ENCODE measurements at regions not wholly inside any gene's neighbourhood (a gene's known extent, or its start where the extent isn't known, plus 50 kb on each side); places are given as distances from the start of the nearest gene placed in this dataset.

GRCh38 chr6:14065350-14065749, 52.2 kb upstream of the CD83 start:
- Histone ChIP-seq H3K36me3 (ENCODE audit: control insufficient read depth in 2 of 2, extremely low read depth in 1 of 2, insufficient read depth in 2 of 2, low read length in 2 of 2) (no peaks in the 10 kb centered on the region), H3K9me3 (replicated peaks; ENCODE audit: control insufficient read depth, insufficient read depth, low read length) (no peaks in the 10 kb centered on the region), H4K20me1 (replicated peaks; ENCODE audit: control insufficient read depth, extremely low read depth, insufficient read depth, low read length) (no peaks in the 10 kb centered on the region), H3K4me3 (replicated peaks in 1 of 3; ENCODE audit: insufficient read depth in 1 of 3, low read depth in 1 of 3, low read length in 3 of 3) (no peak overlapping the region), H3K9ac (replicated peaks; ENCODE audit: extremely low read depth, insufficient read depth, low read length) (no peak overlapping the region), H3K4me2 (ENCODE audit: insufficient read depth, low read length) (no peak overlapping the region), H3K79me2 (ENCODE audit: control insufficient read depth, insufficient read depth, low read length) (no peaks in the 10 kb centered on the region), H3K27me3 (ENCODE audit: control insufficient read depth in 2 of 2, insufficient read depth in 2 of 2, low read length in 2 of 2) (peaks cover 6 to 18% of the 10 kb centered on the region in 2 experiments), H3K4me1 (ENCODE audit: control insufficient read depth, extremely low read depth, insufficient read depth, low read length) (no peaks in the 10 kb centered on the region), H3K9me1 (replicated peaks; ENCODE audit: control insufficient read depth, extremely low read depth, insufficient read depth, low read length) (no peaks in the 10 kb centered on the region), H2AFZ (ENCODE audit: low read depth, low read length) (no peak overlapping the region), H3K27ac (ENCODE audit: insufficient read depth, low read depth, low read length) (no peak overlapping the region)
- DNase-seq (ENCODE audit: low read depth, low spot score), result no peak
- FAIRE-seq, result no peak
- ChIA-PET CTCF (interaction anchor here (1.6 to 7.3 kb wide), 4 partner anchors 15 to 156 kb away, joined by 3 to 188 read pairs (median 74); no protein-coding TSS in a partner anchor), POLR2A (no interaction called here)
- dilution Hi-C loops (cut with MboI; ENCODE audit: extremely low pct_ligation_motif_present, low sequenced_read_pairs), result no loop called here
- intact Hi-C loops (cut with micrococcal nuclease), result loop anchor here (5.0 to 10.0 kb wide), 2 partner anchors 441 to 728 kb away; no protein-coding TSS in a partner anchor
- no peak for TF ChIP-seq GATA2 (IDR thresholded peaks at IDR 0.05; ENCODE audit: insufficient read depth, insufficient read length, low read depth, low read length)
- no peak for TF ChIP-seq FOS (IDR thresholded peaks at IDR 0.05; ENCODE audit: borderline replicate concordance, insufficient read depth, low read length)
- BruUV-seq (replicated peaks), result no TSS peak

GRCh38 chr6:14066782-14067406, 50.7 kb upstream of the CD83 start:
- CTCF ChIA-PET, result interaction anchor here (0.7 to 7.3 kb wide), 50 partner anchors 8 to 1323 kb away, joined by 3 to 188 read pairs (median 4); partner anchors contain the start of genes RNF182 and SIRT5
- no peak overlapping the region for H2AFZ ChIP-seq (ENCODE audit: low read depth, low read length)

More at GRCh38 chr6:14066782-14067406, 50.7 kb upstream of the CD83 start:
- Histone ChIP-seq H4K20me1 (replicated peaks; ENCODE audit: control insufficient read depth, extremely low read depth, insufficient read depth, low read length) (no peaks in the 10 kb centered on the region), H3K27ac (ENCODE audit: insufficient read depth, low read depth, low read length) (no peak overlapping the region), H3K27me3 (ENCODE audit: control insufficient read depth in 2 of 2, insufficient read depth in 2 of 2, low read length in 2 of 2) (peaks cover 5 to 18% of the 10 kb centered on the region in 2 experiments), H3K4me3 (replicated peaks in 1 of 3; ENCODE audit: insufficient read depth in 1 of 3, low read depth in 1 of 3, low read length in 3 of 3) (no peak overlapping the region), H3K36me3 (ENCODE audit: control insufficient read depth in 2 of 2, extremely low read depth in 1 of 2, insufficient read depth in 2 of 2, low read length in 2 of 2) (no peaks in the 10 kb centered on the region), H3K9ac (replicated peaks; ENCODE audit: extremely low read depth, insufficient read depth, low read length) (no peak overlapping the region), H3K9me3 (replicated peaks; ENCODE audit: control insufficient read depth, insufficient read depth, low read length) (no peaks in the 10 kb centered on the region), H3K9me1 (replicated peaks; ENCODE audit: control insufficient read depth, extremely low read depth, insufficient read depth, low read length) (no peaks in the 10 kb centered on the region), H3K4me1 (ENCODE audit: control insufficient read depth, extremely low read depth, insufficient read depth, low read length) (no peaks in the 10 kb centered on the region), H3K79me2 (ENCODE audit: control insufficient read depth, insufficient read depth, low read length) (no peaks in the 10 kb centered on the region), H3K4me2 (ENCODE audit: insufficient read depth, low read length) (no peak overlapping the region)
- POLR2A ChIA-PET, result interaction anchor here (0.7 kb wide), 1 partner anchor 505 kb away, joined by 5 read pairs; no protein-coding TSS in a partner anchor
- dilution Hi-C loops (cut with MboI; ENCODE audit: extremely low pct_ligation_motif_present, low sequenced_read_pairs) (no loop called here), intact Hi-C loops (cut with micrococcal nuclease) (loop anchor here (1.0 to 10.0 kb wide), 6 partner anchors 20 to 730 kb away; no protein-coding TSS in a partner anchor)
- BruUV-seq (replicated peaks), result no TSS peak
- peak; percentile 19 for TF ChIP-seq GATA2 (IDR thresholded peaks at IDR 0.05; ENCODE audit: insufficient read depth, insufficient read length, low read depth, low read length)
- TF ChIP-seq, protein P1, sequence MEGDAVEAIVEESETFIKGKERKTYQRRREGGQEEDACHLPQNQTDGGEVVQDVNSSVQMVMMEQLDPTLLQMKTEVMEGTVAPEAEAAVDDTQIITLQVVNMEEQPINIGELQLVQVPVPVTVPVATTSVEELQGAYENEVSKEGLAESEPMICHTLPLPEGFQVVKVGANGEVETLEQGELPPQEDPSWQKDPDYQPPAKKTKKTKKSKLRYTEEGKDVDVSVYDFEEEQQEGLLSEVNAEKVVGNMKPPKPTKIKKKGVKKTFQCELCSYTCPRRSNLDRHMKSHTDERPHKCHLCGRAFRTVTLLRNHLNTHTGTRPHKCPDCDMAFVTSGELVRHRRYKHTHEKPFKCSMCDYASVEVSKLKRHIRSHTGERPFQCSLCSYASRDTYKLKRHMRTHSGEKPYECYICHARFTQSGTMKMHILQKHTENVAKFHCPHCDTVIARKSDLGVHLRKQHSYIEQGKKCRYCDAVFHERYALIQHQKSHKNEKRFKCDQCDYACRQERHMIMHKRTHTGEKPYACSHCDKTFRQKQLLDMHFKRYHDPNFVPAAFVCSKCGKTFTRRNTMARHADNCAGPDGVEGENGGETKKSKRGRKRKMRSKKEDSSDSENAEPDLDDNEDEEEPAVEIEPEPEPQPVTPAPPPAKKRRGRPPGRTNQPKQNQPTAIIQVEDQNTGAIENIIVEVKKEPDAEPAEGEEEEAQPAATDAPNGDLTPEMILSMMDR (IDR thresholded peaks at IDR 0.05; ENCODE audit: extremely low read depth in 1 of 2, insufficient read depth in 1 of 2, low read depth in 1 of 2, low read length in 2 of 2), result peak; percentile 47 to 52
- TF ChIP-seq JUN (IDR thresholded peaks at IDR 0.05; ENCODE audit: borderline replicate concordance, insufficient read depth, insufficient read length, low read depth), result no peak
- DNase-seq (ENCODE audit: low read depth, low spot score), result peak; percentile 61
- peak; percentile 88 for FAIRE-seq
